Spleen (tissue), 7 donors: ENCODE measurements at regions not wholly inside any gene's neighbourhood (a gene's known extent, or its start where the extent isn't known, plus 50 kb on each side); places are given as distances from the start of the nearest gene placed in this dataset.

ENCODE experiments used
- POLR2A ChIP-seq, 3 donors: fragments of 450-650 bp; IDR thresholded peaks; one replicate each; pipeline ENCODE4 v1.5.1; 2017; ENCODE audit warnings: antibody characterized with exemption in 3 of 3, mild to moderate bottlenecking in 1 of 3
- POLR2AphosphoS5 ChIP-seq, 3 donors: sonication (generic); formaldehyde crosslinking; IDR thresholded peaks; one replicate each; pipeline ENCODE4 v1.5.1; 2017; ENCODE audit warnings: antibody characterized with exemption in 3 of 3
- TF ChIP-seq, protein P1 (sequence below), 11 experiments: fragments of 200-600 bp in 7 of 11; fragments of 450-650 bp in 4 of 11; sonication (generic) in 4 of 11; IDR thresholded peaks in 8 of 11; conservative IDR thresholded peaks in 3 of 11; 1 replicate in 7 of 11; 2 replicates in 4 of 11; pipeline versions ENCODE4 v1.4.0 to v1.8.0; 2016 to 2021; ENCODE audit warnings: antibody characterized with exemption in 11 of 11, inconsistent platforms in 4 of 11, mild to moderate bottlenecking in 1 of 11
- donor health status: DM: no; HTN: no; CAD: no; lungs with moderate emphysema.
- donor health status: DM: no; HTN: no; CAD: no.
- donor health status: DM: no; HTN: no; CAD: no.

DNA sequence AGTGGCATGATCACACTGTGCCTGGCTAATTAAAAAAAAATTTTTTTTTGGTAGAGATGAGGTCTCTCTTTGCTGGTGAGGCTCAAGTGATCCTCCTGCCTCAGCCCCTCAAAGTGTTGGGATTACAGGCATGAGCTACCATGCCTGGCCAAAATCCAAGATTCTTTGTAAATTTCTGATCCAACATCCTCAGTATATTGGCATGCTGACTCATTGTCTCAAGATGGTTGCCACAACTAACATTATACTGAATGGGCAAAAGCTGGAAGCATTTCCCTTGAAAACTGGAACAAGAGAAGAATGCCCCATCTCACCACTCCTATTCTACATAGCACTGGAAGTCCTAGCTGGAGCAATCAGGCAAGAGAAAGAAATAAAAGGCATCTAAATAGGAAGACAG lies 100.0 kb downstream of the KLF5 start:
- TF ChIP-seq, protein P1, sequence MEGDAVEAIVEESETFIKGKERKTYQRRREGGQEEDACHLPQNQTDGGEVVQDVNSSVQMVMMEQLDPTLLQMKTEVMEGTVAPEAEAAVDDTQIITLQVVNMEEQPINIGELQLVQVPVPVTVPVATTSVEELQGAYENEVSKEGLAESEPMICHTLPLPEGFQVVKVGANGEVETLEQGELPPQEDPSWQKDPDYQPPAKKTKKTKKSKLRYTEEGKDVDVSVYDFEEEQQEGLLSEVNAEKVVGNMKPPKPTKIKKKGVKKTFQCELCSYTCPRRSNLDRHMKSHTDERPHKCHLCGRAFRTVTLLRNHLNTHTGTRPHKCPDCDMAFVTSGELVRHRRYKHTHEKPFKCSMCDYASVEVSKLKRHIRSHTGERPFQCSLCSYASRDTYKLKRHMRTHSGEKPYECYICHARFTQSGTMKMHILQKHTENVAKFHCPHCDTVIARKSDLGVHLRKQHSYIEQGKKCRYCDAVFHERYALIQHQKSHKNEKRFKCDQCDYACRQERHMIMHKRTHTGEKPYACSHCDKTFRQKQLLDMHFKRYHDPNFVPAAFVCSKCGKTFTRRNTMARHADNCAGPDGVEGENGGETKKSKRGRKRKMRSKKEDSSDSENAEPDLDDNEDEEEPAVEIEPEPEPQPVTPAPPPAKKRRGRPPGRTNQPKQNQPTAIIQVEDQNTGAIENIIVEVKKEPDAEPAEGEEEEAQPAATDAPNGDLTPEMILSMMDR (IDR thresholded peaks at IDR 0.05 in 8 of 11, conservative IDR thresholded peaks at IDR 0.05 in 3 of 11): no peak
- no peak for TF ChIP-seq POLR2A (IDR thresholded peaks at IDR 0.05)
- TF ChIP-seq POLR2AphosphoS5 (IDR thresholded peaks at IDR 0.05): no peak
